Neural progenitor cell (in vitro differentiated cells): ENCODE measurements at regions not wholly inside any gene's neighbourhood (a gene's known extent, or its start where the extent isn't known, plus 50 kb on each side); places are given as distances from the start of the nearest gene placed in this dataset.
A peak's percentile ranks its signal among the peaks of the same experiment; 100 is the strongest.

Experiments
- DNase-seq: peaks from one replicate; pipeline ENCODE4 v3.0.0-alpha.2; 2016; ENCODE audit warnings: low spot score
- H2AFZ ChIP-seq: fragments of 200-600 bp; sonication (generic); replicated peaks from 2 replicates; pipeline ENCODE4 v1.6.1; 2016; ENCODE audit warnings: antibody characterized with exemption
- H3F3A ChIP-seq: fragments of 200-600 bp; sonication (generic); 2 replicates; pipeline ENCODE4 v1.6.1; 2016; ENCODE audit warnings: antibody characterized with exemption, low read depth
- H3K27ac ChIP-seq: fragments of 200-600 bp; sonication (generic); 2 replicates; pipeline ENCODE4 v1.5.1; 2016; ENCODE audit warnings: mild to moderate bottlenecking
- H3K27me3 ChIP-seq: fragments of 200-600 bp; sonication (generic); 2 replicates; pipeline ENCODE4 v1.6.1; 2016; ENCODE audit warnings: mild to moderate bottlenecking, moderate library complexity
- H3K36me3 ChIP-seq: fragments of 200-600 bp; sonication (generic); 2 replicates; pipeline ENCODE4 v1.5.1; 2016
- H3K4me1 ChIP-seq: fragments of 200-600 bp; sonication (generic); 2 replicates; pipeline ENCODE4 v1.6.1; 2016; ENCODE audit warnings: mixed run types
- H3K4me2 ChIP-seq: fragments of 200-600 bp; sonication (generic); 2 replicates; pipeline ENCODE4 v1.6.1; 2016
- H3K4me3 ChIP-seq: fragments of 200-600 bp; sonication (generic); 2 replicates; pipeline ENCODE4 v1.5.1; 2016
- H3K79me2 ChIP-seq: fragments of 200-600 bp; sonication (generic); 2 replicates; pipeline ENCODE4 v1.6.1; 2016; ENCODE audit warnings: low read depth
- H3K9ac ChIP-seq: fragments of 200-600 bp; sonication (generic); 2 replicates; pipeline ENCODE4 v1.6.1; 2016
- H3K9me3 ChIP-seq: fragments of 200-600 bp; sonication (generic); 2 replicates; pipeline ENCODE4 v1.5.1; 2016; ENCODE audit warnings: low read depth
- H4K20me1 ChIP-seq: fragments of 200-600 bp; sonication (generic); 2 replicates; pipeline ENCODE4 v1.6.1; 2016; ENCODE audit warnings: low read depth
- H3K27ac Mint-ChIP-seq: 3 replicates; pipeline ENCODE4 v1.8.0; 2021; ENCODE audit warnings: mixed read lengths
- H3K27me3 Mint-ChIP-seq: 2 replicates; pipeline ENCODE4 v1.8.0; 2022; ENCODE audit warnings: low read depth, mild to moderate bottlenecking, inconsistent platforms, moderate library complexity, mixed read lengths; ENCODE audit not compliant: insufficient read depth
- H3K36me3 Mint-ChIP-seq: 3 replicates; pipeline ENCODE4 v1.8.0; 2021; ENCODE audit warnings: mixed read lengths
- H3K4me1 Mint-ChIP-seq: 3 replicates; pipeline ENCODE4 v1.8.0; 2021; ENCODE audit warnings: mixed read lengths
- H3K4me3 Mint-ChIP-seq: 3 replicates; pipeline ENCODE4 v1.8.0; 2021; ENCODE audit warnings: mild to moderate bottlenecking, moderate library complexity, mixed read lengths
- H3K9me3 Mint-ChIP-seq: 3 replicates; pipeline ENCODE4 v1.8.0; 2020; ENCODE audit warnings: mixed read lengths
- EZH2 ChIP-seq: fragments of 200-600 bp; sonication (generic); IDR thresholded peaks from 2 replicates; pipeline ENCODE4 v1.6.1; 2017; ENCODE audit warnings: antibody characterized with exemption, mild to moderate bottlenecking, moderate library complexity
- EZH2phosphoT487 ChIP-seq: fragments of 200-600 bp; sonication (generic); IDR thresholded peaks from 2 replicates; pipeline ENCODE4 v1.6.1; 2017; ENCODE audit warnings: antibody characterized with exemption
- TF ChIP-seq, protein P1 (sequence below): fragments of 200-600 bp; sonication (generic); IDR thresholded peaks from 2 replicates; pipeline ENCODE4 v1.5.1; 2017; ENCODE audit warnings: antibody characterized with exemption, mild to moderate bottlenecking

DNA sequence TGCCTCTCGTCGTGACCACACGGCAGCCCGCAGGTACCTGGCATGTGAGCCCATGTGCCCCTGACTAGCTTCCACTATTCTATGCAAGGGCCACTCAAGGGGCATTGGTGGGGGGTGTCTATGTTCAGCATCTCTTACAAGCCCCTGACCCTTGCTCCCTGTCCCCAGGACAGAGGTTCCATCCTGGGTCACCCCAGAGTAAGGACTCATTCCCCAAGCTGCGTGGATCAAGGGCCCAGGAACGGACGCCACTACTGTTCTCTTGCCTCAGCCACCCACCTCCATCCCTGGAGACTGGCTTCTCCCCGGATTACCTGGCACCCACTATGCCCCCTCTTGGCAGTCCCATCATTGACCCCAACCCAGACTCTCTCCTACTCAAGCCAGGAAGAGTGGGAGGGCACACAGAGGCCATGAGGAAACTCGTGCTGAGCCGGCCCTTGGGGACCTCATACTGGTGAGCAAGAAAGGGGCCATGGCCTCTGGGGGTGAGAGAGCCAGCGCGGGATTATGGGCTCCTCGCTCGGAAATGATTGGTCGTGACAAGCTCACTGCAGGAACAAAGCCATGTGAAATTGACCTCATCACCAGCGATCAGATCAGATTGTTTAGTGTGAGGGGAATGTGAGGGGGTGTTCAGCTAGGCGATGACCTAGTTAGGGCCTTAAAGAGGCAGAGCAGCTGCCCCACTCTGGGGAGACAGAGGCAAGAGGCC, 50.1 kb upstream of the PJA1 start:
- peaks cover 22% of the 10 kb centered on the region for H3K4me1 Mint-ChIP-seq

More for the DNA sequence above, 50.1 kb upstream of the PJA1 start:
- H3K27ac Mint-ChIP-seq, result peak overlapping the region; percentile 21
- H3K27me3 Mint-ChIP-seq, result peaks cover 9% of the 10 kb centered on the region
- Histone ChIP-seq H3K9me3 (no peaks in the 10 kb centered on the region), H3F3A (no peaks in the 10 kb centered on the region), H3K27ac (no peak overlapping the region), H4K20me1 (no peaks in the 10 kb centered on the region), H3K4me3 (no peak overlapping the region), H3K27me3 (no peaks in the 10 kb centered on the region), H3K9ac (no peak overlapping the region), H3K36me3 (no peaks in the 10 kb centered on the region), H3K4me2 (no peak overlapping the region), H2AFZ (no peak overlapping the region), H3K79me2 (no peaks in the 10 kb centered on the region), H3K4me1 (no peaks in the 10 kb centered on the region)
- no peak for TF ChIP-seq EZH2
- TF ChIP-seq EZH2phosphoT487, result no peak
- TF ChIP-seq, protein P1, sequence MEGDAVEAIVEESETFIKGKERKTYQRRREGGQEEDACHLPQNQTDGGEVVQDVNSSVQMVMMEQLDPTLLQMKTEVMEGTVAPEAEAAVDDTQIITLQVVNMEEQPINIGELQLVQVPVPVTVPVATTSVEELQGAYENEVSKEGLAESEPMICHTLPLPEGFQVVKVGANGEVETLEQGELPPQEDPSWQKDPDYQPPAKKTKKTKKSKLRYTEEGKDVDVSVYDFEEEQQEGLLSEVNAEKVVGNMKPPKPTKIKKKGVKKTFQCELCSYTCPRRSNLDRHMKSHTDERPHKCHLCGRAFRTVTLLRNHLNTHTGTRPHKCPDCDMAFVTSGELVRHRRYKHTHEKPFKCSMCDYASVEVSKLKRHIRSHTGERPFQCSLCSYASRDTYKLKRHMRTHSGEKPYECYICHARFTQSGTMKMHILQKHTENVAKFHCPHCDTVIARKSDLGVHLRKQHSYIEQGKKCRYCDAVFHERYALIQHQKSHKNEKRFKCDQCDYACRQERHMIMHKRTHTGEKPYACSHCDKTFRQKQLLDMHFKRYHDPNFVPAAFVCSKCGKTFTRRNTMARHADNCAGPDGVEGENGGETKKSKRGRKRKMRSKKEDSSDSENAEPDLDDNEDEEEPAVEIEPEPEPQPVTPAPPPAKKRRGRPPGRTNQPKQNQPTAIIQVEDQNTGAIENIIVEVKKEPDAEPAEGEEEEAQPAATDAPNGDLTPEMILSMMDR, result no peak
- no peak for DNase-seq
- H3K9me3 Mint-ChIP-seq, result peaks cover 12% of the 10 kb centered on the region
- H3K4me3 Mint-ChIP-seq, result no peak overlapping the region
- no peaks in the 10 kb centered on the region for H3K36me3 Mint-ChIP-seq
